ENCODE measurements at regions not wholly inside any gene's neighbourhood (a gene's known extent, or its start where the extent isn't known, plus 50 kb on each side); places are given as distances from the start of the nearest gene placed in this dataset.

DNA sequence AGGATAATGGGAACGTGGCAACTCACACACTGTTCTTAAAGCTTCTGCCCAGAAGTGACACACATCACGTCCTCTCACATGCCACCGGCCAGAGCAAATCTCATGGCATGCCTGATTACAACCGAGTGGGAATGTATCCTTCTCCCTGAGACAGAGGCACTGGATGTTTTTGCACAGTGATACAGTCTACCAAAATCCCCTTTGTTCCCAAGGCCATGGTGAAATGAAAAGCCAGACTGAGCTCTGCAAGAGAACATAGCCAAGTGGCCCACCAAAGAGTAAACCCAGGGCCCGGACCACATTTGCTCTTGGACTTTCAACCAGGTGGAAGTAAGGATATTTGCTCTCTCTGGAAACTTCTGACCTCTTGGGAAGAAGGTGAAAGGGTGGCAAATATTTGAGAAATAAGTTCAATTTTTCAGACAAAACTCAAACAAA, 186.2 kb upstream of the STT3B start:
- Histone ChIP-seq H3K27ac (no peak overlapping the region), H3K9me3 (no peaks in the 10 kb centered on the region), H3K36me3 (no peaks in the 10 kb centered on the region), H3K4me3 (no peak overlapping the region), H3K4me1 (no peaks in the 10 kb centered on the region), H3K27me3 (no peaks in the 10 kb centered on the region)
- 84 to 90% (median 88%) methylated on average over 5 of the region's 5 CpGs for WGBS, 5 donors
- TF ChIP-seq POLR2A (IDR thresholded peaks at IDR 0.05), result no peak
- intact Hi-C loops (cut with DNase I; ENCODE audit: low total_unique reads), result no loop called here
- DNase-seq, result no peak

DNA sequence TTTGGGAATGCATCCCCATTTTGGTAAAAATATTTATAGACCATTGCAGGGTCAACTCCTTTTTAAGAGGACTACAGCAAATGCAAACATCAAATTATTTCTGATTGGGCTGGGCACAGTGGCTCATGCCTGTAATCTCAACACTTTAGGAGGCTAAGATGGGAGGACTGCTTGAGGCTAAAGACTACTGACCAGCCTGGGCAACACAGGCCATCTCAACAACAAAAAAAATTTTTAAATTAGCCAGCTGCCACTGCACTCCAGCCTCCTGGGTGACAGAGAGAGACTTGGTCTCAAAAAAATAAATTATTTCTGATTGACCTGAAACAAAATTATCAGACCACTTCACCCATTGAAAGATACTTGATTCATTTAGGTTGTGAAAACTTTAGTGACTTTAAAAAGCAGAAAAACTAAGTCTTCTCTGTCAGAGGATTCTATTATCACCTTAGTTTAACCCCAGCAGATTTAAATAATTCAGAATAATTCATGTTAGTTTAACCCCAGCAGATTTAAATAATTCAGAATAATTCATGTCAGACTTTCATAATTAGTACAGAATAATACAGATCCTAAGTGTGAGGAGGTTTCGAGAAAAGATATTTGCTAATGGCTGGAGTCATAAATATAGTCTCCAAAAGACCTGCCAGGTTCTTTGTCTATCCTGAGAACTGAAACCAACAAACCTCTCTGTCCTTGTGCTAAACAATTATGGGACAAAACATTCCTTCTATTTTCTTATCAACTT, 183.6 kb upstream of the STT3B start:
- DNase-seq, result no peak
- Histone ChIP-seq H3K9me3 (no peaks in the 10 kb centered on the region), H3K27me3 (no peaks in the 10 kb centered on the region), H3K36me3 (no peaks in the 10 kb centered on the region), H3K4me3 (no peak overlapping the region), H3K4me1 (no peaks in the 10 kb centered on the region), H3K27ac (no peak overlapping the region)
- intact Hi-C loops (cut with DNase I; ENCODE audit: low total_unique reads), result no loop called here
- 27 to 72% (median 42%) methylated on average over 1 of the region's 1 CpG for WGBS, 5 donors
- TF ChIP-seq, protein P1, sequence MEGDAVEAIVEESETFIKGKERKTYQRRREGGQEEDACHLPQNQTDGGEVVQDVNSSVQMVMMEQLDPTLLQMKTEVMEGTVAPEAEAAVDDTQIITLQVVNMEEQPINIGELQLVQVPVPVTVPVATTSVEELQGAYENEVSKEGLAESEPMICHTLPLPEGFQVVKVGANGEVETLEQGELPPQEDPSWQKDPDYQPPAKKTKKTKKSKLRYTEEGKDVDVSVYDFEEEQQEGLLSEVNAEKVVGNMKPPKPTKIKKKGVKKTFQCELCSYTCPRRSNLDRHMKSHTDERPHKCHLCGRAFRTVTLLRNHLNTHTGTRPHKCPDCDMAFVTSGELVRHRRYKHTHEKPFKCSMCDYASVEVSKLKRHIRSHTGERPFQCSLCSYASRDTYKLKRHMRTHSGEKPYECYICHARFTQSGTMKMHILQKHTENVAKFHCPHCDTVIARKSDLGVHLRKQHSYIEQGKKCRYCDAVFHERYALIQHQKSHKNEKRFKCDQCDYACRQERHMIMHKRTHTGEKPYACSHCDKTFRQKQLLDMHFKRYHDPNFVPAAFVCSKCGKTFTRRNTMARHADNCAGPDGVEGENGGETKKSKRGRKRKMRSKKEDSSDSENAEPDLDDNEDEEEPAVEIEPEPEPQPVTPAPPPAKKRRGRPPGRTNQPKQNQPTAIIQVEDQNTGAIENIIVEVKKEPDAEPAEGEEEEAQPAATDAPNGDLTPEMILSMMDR (IDR thresholded peaks at IDR 0.05), result no peak
- no peak for TF ChIP-seq POLR2A (IDR thresholded peaks at IDR 0.05)

DNA sequence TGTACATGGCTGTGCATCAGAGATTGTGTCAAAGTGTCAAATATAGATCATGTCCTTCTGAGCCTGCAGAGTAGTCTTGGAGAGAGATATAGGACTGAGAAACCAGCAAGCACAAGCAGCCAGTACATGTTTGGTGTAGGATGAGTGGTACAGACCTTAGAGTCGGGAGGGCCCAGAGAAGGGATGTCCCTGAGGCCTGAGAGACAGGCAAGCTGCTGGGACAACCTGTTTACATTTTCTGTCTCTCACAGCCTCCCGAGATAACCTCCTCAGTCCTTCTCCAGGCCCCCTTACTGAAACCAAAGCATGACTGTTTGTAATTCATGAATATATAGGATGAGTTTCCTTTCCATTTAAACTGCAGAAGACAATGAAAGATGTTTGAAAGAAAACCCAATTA, 182.4 kb upstream of the STT3B start:
- no peaks in the 10 kb centered on the region for H3K9me3 ChIP-seq
- no peaks in the 10 kb centered on the region for H3K27me3 ChIP-seq
- H3K36me3 ChIP-seq, result no peaks in the 10 kb centered on the region
- TF ChIP-seq, protein P1 (IDR thresholded peaks at IDR 0.05), result no peak
- no peak for TF ChIP-seq POLR2AphosphoS5 (IDR thresholded peaks at IDR 0.05)
- TF ChIP-seq EP300 (IDR thresholded peaks at IDR 0.05), result no peak
- TF ChIP-seq POLR2A (IDR thresholded peaks at IDR 0.05), result no peak
- intact Hi-C loops (cut with DNase I; ENCODE audit: low total_unique reads), result no loop called here
- WGBS, 5 donors, result 32 to 69% (median 57%) methylated on average over 2 of the region's 2 CpGs
- no peak overlapping the region for H3K4me3 ChIP-seq
- no peaks in the 10 kb centered on the region for H3K4me1 ChIP-seq
- no peak for DNase-seq
- H3K27ac ChIP-seq, result no peak overlapping the region

DNA sequence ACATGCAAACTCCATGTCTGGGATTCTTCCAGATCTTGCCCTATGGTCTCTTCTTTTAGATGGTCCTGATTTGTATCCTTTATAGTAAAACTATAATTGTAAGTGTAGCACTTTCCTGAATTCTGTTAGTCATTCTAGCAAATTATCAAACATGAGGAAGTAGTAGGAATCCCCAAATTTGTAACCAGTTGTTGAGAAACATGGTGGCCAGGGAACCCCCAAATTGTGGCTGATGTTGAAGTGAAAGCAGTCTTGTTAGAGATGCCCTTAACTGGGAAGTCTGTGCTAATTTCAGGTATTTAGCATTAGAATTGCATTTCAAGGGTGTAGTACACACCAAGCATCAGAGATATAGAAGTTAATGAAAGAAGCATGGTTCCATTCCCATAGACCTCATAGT, 180.4 kb upstream of the STT3B start:
- no peak for DNase-seq
- TF ChIP-seq EP300 (IDR thresholded peaks at IDR 0.05) (no peak), POLR2A (IDR thresholded peaks at IDR 0.05) (no peak), POLR2AphosphoS5 (IDR thresholded peaks at IDR 0.05) (no peak)
- TF ChIP-seq, protein P1 (IDR thresholded peaks at IDR 0.05), result no peak
- Histone ChIP-seq H3K27me3 (no peaks in the 10 kb centered on the region), H3K27ac (no peak overlapping the region), H3K36me3 (no peaks in the 10 kb centered on the region), H3K9me3 (no peaks in the 10 kb centered on the region), H3K4me3 (no peak overlapping the region), H3K4me1 (no peaks in the 10 kb centered on the region)
- intact Hi-C loops (cut with DNase I; ENCODE audit: low total_unique reads), result no loop called here

DNA sequence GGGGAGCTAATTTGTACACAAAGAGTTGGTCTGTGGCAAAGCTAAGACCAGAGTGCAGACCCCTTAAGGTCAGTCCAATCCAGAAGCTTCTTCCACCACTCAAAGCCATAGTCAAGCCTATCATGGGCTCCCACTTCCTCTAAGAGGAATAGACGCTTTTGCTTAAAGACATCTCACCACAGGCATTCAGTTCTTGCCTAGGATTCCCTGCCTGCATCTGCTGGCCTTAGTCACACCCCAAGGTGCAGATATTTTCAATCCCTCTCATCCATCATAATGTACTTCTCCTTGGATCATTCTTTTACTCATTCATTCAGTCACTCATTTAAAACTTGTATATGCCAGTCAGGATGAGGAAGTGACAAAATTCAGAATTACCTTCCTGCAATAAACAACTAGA, 179.6 kb upstream of the STT3B start:
- intact Hi-C loops (cut with DNase I; ENCODE audit: low total_unique reads), result no loop called here
- no peak for DNase-seq

More for the DNA sequence above, 179.6 kb upstream of the STT3B start:
- no peak overlapping the region for H3K27ac ChIP-seq
- no peak overlapping the region for H3K4me3 ChIP-seq
- TF ChIP-seq EP300 (IDR thresholded peaks at IDR 0.05) (no peak), POLR2AphosphoS5 (IDR thresholded peaks at IDR 0.05) (no peak), POLR2A (IDR thresholded peaks at IDR 0.05) (no peak)
- TF ChIP-seq, protein P1 (IDR thresholded peaks at IDR 0.05), result no peak
- WGBS, 5 donors, result 83 to 100% (median 92%) methylated on average over 1 of the region's 1 CpG
- H3K27me3 ChIP-seq, result no peaks in the 10 kb centered on the region
- H3K36me3 ChIP-seq, result no peaks in the 10 kb centered on the region
- H3K4me1 ChIP-seq, result no peaks in the 10 kb centered on the region
- no peaks in the 10 kb centered on the region for H3K9me3 ChIP-seq

Measured in stomach (tissue), 8 donors.